Body of pancreas (tissue), 4 donors: ENCODE measurements at regions not wholly inside any gene's neighbourhood (a gene's known extent, or its start where the extent isn't known, plus 50 kb on each side); places are given as distances from the start of the nearest gene placed in this dataset.

Experiments
- ATAC-seq: fragments of 150-250 bp; one replicate; pipeline ENCODE4 v1.9.1; 2016
- DNase-seq, 4 donors: peaks; one replicate each; pipeline ENCODE4 v3.0.0-alpha.2; 2019
- H3K27ac ChIP-seq, 4 donors: fragments of 200-600 bp; sonication (generic); 1 replicate in 3 of 4; 2 replicates in 1 of 4; pipeline versions ENCODE4 v1.5.1 to v1.6.1; 2016 to 2019; ENCODE audit warnings: mild to moderate bottlenecking in 1 of 4, mixed read lengths in 1 of 4, moderate library complexity in 1 of 4
- H3K27me3 ChIP-seq, 2 donors: fragments of 200-600 bp; sonication (generic); one replicate each; pipeline ENCODE4 v1.6.0; 2016; ENCODE audit warnings: mild to moderate bottlenecking in 1 of 2
- H3K36me3 ChIP-seq, 2 donors: fragments of 200-600 bp; sonication (generic); replicated peaks in 1 of 2; 2 replicates each; pipeline ENCODE4 v1.5.1; 2016; ENCODE audit warnings: low read depth in 2 of 2; ENCODE audit not compliant: insufficient read depth in 1 of 2
- H3K4me1 ChIP-seq: fragments of 200-600 bp; sonication (generic); one replicate; pipeline ENCODE4 v1.6.0; 2016
- H3K4me3 ChIP-seq, 2 donors: fragments of 200-600 bp; sonication (generic); 1 replicate in 1 of 2; 2 replicates in 1 of 2; pipeline ENCODE4 v1.5.1; 2016 to 2019
- H3K9me3 ChIP-seq, 3 donors: fragments of 200-600 bp; sonication (generic); 1 replicate in 2 of 3; 2 replicates in 1 of 3; pipeline ENCODE4 v1.5.1; 2016
- POLR2A ChIP-seq, 3 donors: fragments of 450-650 bp; IDR thresholded peaks; one replicate each; pipeline ENCODE4 v1.6.1; 2016; ENCODE audit warnings: antibody characterized with exemption in 3 of 3, mild to moderate bottlenecking in 2 of 3
- WGBS, 2 donors: methylation state at CpG; one replicate each; pipeline ENCODE4 v1.1.5; 2017; 5-methylcytosine and 5-hydroxymethylcytosine counted together
- intact Hi-C: fragments of 100-400 bp; cut with DNase I; formaldehyde crosslinking; loops from one replicate; pipeline ENCODE4 v1.15.1; 2023
- TF ChIP-seq, protein P1 (sequence below), 7 experiments: fragments of 450-650 bp in 4 of 7; fragments of 200-600 bp in 3 of 7; sonication (generic) in 3 of 7; IDR thresholded peaks; one replicate each; pipeline ENCODE4 v1.5.1; 2016 to 2019; ENCODE audit warnings: antibody characterized with exemption in 7 of 7

DNA sequence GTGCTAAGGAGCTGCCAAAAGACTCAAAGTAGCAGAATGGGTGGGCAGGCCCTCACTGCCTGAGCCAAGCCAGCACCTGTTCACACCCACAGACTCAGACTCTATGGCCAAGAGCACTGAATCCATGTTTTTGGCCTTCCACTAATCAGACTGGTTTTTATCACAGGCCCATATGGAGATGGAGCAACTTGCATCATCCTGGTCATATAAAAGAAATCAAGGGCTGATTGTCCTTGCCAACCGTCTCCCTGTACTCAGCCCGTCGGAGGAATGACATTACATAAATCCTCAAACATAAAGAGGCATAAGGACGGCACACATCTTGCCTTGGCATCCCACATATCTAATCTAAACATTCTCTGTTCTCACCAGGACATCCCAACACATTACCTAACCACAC is 66.7 kb downstream of the MARCHF4 start:
- H3K27ac ChIP-seq = no peak overlapping the region
- no peak overlapping the region for H3K4me3 ChIP-seq
- H3K27me3 ChIP-seq = no peaks in the 10 kb centered on the region
- ATAC-seq = no peak
- intact Hi-C loops = no loop called here
- no peaks in the 10 kb centered on the region for H3K9me3 ChIP-seq
- no peaks in the 10 kb centered on the region for H3K4me1 ChIP-seq
- H3K36me3 ChIP-seq = no peaks in the 10 kb centered on the region
- no peak for TF ChIP-seq POLR2A (IDR thresholded peaks at IDR 0.05)
- TF ChIP-seq, protein P1, sequence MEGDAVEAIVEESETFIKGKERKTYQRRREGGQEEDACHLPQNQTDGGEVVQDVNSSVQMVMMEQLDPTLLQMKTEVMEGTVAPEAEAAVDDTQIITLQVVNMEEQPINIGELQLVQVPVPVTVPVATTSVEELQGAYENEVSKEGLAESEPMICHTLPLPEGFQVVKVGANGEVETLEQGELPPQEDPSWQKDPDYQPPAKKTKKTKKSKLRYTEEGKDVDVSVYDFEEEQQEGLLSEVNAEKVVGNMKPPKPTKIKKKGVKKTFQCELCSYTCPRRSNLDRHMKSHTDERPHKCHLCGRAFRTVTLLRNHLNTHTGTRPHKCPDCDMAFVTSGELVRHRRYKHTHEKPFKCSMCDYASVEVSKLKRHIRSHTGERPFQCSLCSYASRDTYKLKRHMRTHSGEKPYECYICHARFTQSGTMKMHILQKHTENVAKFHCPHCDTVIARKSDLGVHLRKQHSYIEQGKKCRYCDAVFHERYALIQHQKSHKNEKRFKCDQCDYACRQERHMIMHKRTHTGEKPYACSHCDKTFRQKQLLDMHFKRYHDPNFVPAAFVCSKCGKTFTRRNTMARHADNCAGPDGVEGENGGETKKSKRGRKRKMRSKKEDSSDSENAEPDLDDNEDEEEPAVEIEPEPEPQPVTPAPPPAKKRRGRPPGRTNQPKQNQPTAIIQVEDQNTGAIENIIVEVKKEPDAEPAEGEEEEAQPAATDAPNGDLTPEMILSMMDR (IDR thresholded peaks at IDR 0.05) = no peak
- DNase-seq = no peak
- WGBS, 2 donors = 82 to 87% methylated on average over 4 of the region's 4 CpGs

DNA sequence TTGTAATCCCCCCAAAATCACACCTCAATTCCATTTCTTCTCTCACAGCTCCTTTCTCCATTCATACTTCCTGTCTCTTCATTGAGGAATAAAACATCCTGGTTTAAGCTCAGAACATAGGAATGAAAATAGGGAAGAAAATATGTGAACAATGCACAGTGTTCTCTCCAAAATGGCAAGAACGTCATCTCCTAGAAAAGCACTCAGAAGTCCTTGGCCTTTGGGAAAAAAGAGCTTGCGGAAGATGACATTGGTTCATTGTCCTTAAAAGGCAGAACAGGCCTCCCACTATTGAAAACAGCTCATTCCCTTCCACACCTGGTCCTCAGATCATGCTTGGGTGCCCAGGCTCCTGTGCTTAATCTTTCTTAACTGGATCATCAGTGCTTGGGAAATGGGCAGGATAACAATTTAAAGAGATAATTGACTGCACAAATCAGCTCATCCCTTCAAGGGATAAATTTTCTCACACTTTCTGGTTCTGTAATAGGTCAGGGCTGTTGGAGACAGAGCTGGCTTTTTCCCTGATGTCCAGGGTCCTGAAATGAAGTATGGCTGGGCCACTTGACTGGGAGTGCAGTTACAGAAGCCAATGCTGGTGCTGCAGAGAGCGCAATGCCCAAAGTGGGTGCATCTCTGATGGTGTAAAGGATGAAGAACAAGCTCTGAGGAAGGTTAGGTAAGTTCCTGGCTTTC is 69.2 kb downstream of the MARCHF4 start:
- TF ChIP-seq, protein P1 (IDR thresholded peaks at IDR 0.05) = no peak
- no peak for TF ChIP-seq POLR2A (IDR thresholded peaks at IDR 0.05)
- no peaks in the 10 kb centered on the region for H3K36me3 ChIP-seq
- DNase-seq (no peak), ATAC-seq (no peak)
- H3K4me3 ChIP-seq = no peak overlapping the region
- H3K4me1 ChIP-seq = no peaks in the 10 kb centered on the region
- intact Hi-C loops = no loop called here
- WGBS, 2 donors = 90 to 91% methylated on average over 3 of the region's 3 CpGs
- H3K9me3 ChIP-seq = no peaks in the 10 kb centered on the region
- H3K27ac ChIP-seq = no peak overlapping the region
- no peaks in the 10 kb centered on the region for H3K27me3 ChIP-seq

DNA sequence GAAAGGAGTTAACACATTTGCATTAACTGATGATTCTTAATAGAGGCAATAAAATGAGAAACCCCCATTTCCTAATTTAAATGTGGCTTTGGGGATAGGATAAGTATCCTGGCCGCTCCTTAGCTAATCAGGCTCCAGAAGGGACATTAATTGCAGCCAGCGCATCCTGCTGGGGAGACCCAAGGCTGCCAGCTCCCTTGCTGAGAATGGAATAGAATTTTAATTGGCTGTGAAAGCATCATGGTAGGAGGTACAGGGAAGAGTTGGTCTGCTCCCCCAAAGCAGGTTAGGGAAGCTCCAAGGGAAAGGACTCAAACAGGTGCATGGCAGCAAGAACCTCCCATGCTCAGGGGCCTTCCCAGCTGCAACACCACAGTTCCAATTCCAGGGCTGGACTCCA is 71.4 kb downstream of the MARCHF4 start:
- no peak for TF ChIP-seq POLR2A (IDR thresholded peaks at IDR 0.05)
- TF ChIP-seq, protein P1 (IDR thresholded peaks at IDR 0.05) = no peak
- 68 to 76% methylated on average over 2 of the region's 2 CpGs for WGBS, 2 donors

DNA sequence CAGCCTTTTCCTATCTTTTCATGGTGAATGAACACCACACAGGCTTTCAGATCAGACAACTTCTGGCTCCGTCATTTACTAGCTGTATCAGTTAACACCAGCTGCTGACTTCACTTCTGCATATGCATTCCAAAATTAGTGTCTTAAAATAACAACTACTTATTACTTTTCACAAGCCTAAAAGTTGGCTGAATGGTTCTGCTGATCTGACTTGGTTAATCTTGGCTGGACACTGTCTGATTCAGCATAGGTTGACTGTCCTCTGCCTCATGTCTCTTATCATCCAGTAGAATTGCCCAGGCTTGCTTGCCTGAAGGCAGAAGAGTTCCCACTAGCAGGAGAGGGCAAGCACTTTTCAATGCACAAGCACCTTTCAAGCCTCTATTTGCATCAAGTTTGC is 72.7 kb downstream of the MARCHF4 start:
- 54 to 72% methylated on average over 1 of the region's 1 CpG for WGBS, 2 donors
- TF ChIP-seq, protein P1 (IDR thresholded peaks at IDR 0.05) = no peak
- TF ChIP-seq POLR2A (IDR thresholded peaks at IDR 0.05) = no peak
- ATAC-seq (no peak), DNase-seq (no peak)
- no peak overlapping the region for H3K27ac ChIP-seq
- no peaks in the 10 kb centered on the region for H3K36me3 ChIP-seq
- no peaks in the 10 kb centered on the region for H3K27me3 ChIP-seq
- intact Hi-C loops = no loop called here
- no peaks in the 10 kb centered on the region for H3K9me3 ChIP-seq
- H3K4me3 ChIP-seq = no peak overlapping the region
- H3K4me1 ChIP-seq = no peaks in the 10 kb centered on the region

More for the DNA sequence above, 71.4 kb downstream of the MARCHF4 start:
- Histone ChIP-seq H3K4me1 (no peaks in the 10 kb centered on the region), H3K27ac (no peak overlapping the region), H3K27me3 (no peaks in the 10 kb centered on the region), H3K36me3 (no peaks in the 10 kb centered on the region), H3K9me3 (no peaks in the 10 kb centered on the region), H3K4me3 (no peak overlapping the region)
- intact Hi-C loops = no loop called here
- DNase-seq (no peak), ATAC-seq (no peak)
